Stimulated activated CD4-positive, alpha-beta T cell treated with anti-CD3 and anti-CD28 coated beads, Interleukin-1b, Interleukin-23, amount 100 ng/mL, for 1 hour (primary cell): ENCODE measurements at regions not wholly inside any gene's neighbourhood (a gene's known extent, or its start where the extent isn't known, plus 50 kb on each side); places are given as distances from the start of the nearest gene placed in this dataset.

ENCODE experiments used
- DNase-seq, 2 donors: peaks; one replicate each; pipeline ENCODE4 v3.0.0-alpha.2; 2020; ENCODE audit warnings: low read depth in 2 of 2

GRCh38 chr3:21357241-21357640 lies 393.8 kb downstream of the ZNF385D start:
- DNase-seq = no peak

GRCh38 chr3:21356402-21356801 lies 394.6 kb downstream of the ZNF385D start:
- DNase-seq = no peak

- DNase-seq = no peak
Observed at GRCh38 chr3:21345382-21345976, 405.5 kb downstream of the ZNF385D start.

- DNase-seq = no peak
Observed at GRCh38 chr3:21331857-21332256, 419.2 kb downstream of the ZNF385D start.

- no peak for DNase-seq
Observed at GRCh38 chr3:21331321-21331720, 419.7 kb downstream of the ZNF385D start.

GRCh38 chr3:21330293-21330692 lies 420.7 kb downstream of the ZNF385D start:
- DNase-seq = no peak

GRCh38 chr3:21328711-21329390 lies 422.2 kb downstream of the ZNF385D start:
- DNase-seq = no peak

GRCh38 chr3:21326704-21327475 lies 424.1 kb downstream of the ZNF385D start:
- DNase-seq = no peak

- DNase-seq = no peak
Observed at GRCh38 chr3:21314688-21315087, 436.3 kb downstream of the ZNF385D start.

GRCh38 chr3:21310891-21311290 lies 440.1 kb downstream of the ZNF385D start:
- DNase-seq = no peak

GRCh38 chr3:21310161-21310560 lies 440.8 kb downstream of the ZNF385D start:
- DNase-seq = no peak

GRCh38 chr3:21297304-21297703 lies 453.7 kb downstream of the ZNF385D start:
- DNase-seq = no peak

- DNase-seq = no peak
Observed at GRCh38 chr3:21294768-21295167, 456.2 kb downstream of the ZNF385D start.

- no peak for DNase-seq
Observed at GRCh38 chr3:21292971-21293370, 458.0 kb downstream of the ZNF385D start.

- no peak for DNase-seq
Observed at GRCh38 chr3:21290557-21290956, 460.5 kb downstream of the ZNF385D start.

- no peak for DNase-seq
Observed at GRCh38 chr3:21274079-21274571, 476.9 kb downstream of the ZNF385D start.

- no peak for DNase-seq
Observed at GRCh38 chr3:21273259-21274025, 477.6 kb downstream of the ZNF385D start.

GRCh38 chr3:21271606-21272016 lies 479.4 kb downstream of the ZNF385D start:
- DNase-seq = no peak

GRCh38 chr3:21269882-21270281 lies 481.1 kb downstream of the ZNF385D start:
- DNase-seq = no peak

- DNase-seq = no peak
Observed at GRCh38 chr3:21260507-21260906, 490.5 kb downstream of the ZNF385D start.

- no peak for DNase-seq
Observed at GRCh38 chr3:21259896-21260295, 491.1 kb downstream of the ZNF385D start.

- DNase-seq = no peak
Observed at GRCh38 chr3:21256932-21257331, 494.1 kb downstream of the ZNF385D start.
